ENCODE measurements at regions not wholly inside any gene's neighbourhood (a gene's known extent, or its start where the extent isn't known, plus 50 kb on each side); places are given as distances from the start of the nearest gene placed in this dataset.

DNA sequence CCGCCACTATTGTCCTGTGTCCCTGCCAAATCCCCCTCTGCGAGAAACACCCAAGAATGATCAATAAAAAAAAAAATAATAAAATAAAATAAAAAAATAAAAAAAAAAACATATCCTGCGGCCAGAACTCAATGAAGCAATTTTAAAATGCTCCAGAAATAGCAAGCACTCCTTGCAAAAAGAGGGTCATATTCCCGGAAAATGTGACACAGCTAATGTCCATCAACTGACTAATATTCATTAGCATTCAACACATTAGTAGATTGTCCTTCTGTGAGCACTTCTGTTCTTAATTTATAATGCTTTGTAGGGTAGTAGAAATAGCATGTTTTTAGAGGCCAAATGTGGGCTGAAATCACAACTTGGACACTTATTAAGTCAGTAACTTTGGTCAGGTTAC, 252.3 kb upstream of the SESN3 start:
- Histone ChIP-seq H4K20me1 (ENCODE audit: control insufficient read depth, extremely low read depth, insufficient read depth, low read length) (no peaks in the 10 kb centered on the region), H3K36me3 (ENCODE audit: control insufficient read depth, insufficient read depth, low read length) (no peaks in the 10 kb centered on the region), H3K9ac (ENCODE audit: insufficient read depth, low read length) (no peak overlapping the region), H2AFZ (ENCODE audit: low read length) (no peak overlapping the region), H3K4me3 (replicated peaks in 1 of 4; ENCODE audit: control extremely low read depth in 1 of 4, insufficient read depth in 1 of 4, low read depth in 3 of 4, low read length in 4 of 4) (no peak overlapping the region), H3K27me3 (ENCODE audit: control insufficient read depth, insufficient read depth, low read length) (no peaks in the 10 kb centered on the region), H3K4me2 (ENCODE audit: extremely low read depth, insufficient read depth, low read length) (no peak overlapping the region), H3K79me2 (ENCODE audit: control insufficient read depth, insufficient read depth, low read length) (no peaks in the 10 kb centered on the region), H3K4me1 (ENCODE audit: control insufficient read depth, extremely low read depth, insufficient read depth, low read length) (no peaks in the 10 kb centered on the region), H3K27ac (ENCODE audit: insufficient read depth, low read length) (no peak overlapping the region), H3K9me3 (ENCODE audit: control insufficient read depth, insufficient read depth, low read depth, low read length) (no peaks in the 10 kb centered on the region)
- no peak for TF ChIP-seq EZH2 (IDR thresholded peaks at IDR 0.05; ENCODE audit: low read length, missing control alignments)
- TF ChIP-seq, protein P1, sequence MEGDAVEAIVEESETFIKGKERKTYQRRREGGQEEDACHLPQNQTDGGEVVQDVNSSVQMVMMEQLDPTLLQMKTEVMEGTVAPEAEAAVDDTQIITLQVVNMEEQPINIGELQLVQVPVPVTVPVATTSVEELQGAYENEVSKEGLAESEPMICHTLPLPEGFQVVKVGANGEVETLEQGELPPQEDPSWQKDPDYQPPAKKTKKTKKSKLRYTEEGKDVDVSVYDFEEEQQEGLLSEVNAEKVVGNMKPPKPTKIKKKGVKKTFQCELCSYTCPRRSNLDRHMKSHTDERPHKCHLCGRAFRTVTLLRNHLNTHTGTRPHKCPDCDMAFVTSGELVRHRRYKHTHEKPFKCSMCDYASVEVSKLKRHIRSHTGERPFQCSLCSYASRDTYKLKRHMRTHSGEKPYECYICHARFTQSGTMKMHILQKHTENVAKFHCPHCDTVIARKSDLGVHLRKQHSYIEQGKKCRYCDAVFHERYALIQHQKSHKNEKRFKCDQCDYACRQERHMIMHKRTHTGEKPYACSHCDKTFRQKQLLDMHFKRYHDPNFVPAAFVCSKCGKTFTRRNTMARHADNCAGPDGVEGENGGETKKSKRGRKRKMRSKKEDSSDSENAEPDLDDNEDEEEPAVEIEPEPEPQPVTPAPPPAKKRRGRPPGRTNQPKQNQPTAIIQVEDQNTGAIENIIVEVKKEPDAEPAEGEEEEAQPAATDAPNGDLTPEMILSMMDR (conservative IDR thresholded peaks at IDR 0.05 in 1 of 2, IDR thresholded peaks at IDR 0.05 in 1 of 2; ENCODE audit: low read depth in 1 of 2, low read length in 2 of 2) = no peak
- peak in 1 of 2 donors; percentile 19 for DNase-seq (ENCODE audit: low read depth in 2 of 2)

GRCh38 chr11:95478003-95478402, 247.0 kb upstream of the SESN3 start:
- H3K27me3 ChIP-seq (ENCODE audit: control insufficient read depth, insufficient read depth, low read length) = no peaks in the 10 kb centered on the region
- no peaks in the 10 kb centered on the region for H3K9me3 ChIP-seq (ENCODE audit: control insufficient read depth, insufficient read depth, low read depth, low read length)
- no peak overlapping the region for H3K4me3 ChIP-seq (replicated peaks in 1 of 4; ENCODE audit: control extremely low read depth in 1 of 4, insufficient read depth in 1 of 4, low read depth in 3 of 4, low read length in 4 of 4)
- H3K36me3 ChIP-seq (ENCODE audit: control insufficient read depth, insufficient read depth, low read length) = no peaks in the 10 kb centered on the region
- no peak for TF ChIP-seq EZH2 (IDR thresholded peaks at IDR 0.05; ENCODE audit: low read length, missing control alignments)
- TF ChIP-seq, protein P1 (conservative IDR thresholded peaks at IDR 0.05 in 1 of 2, IDR thresholded peaks at IDR 0.05 in 1 of 2; ENCODE audit: low read depth in 1 of 2, low read length in 2 of 2) = no peak
- H4K20me1 ChIP-seq (ENCODE audit: control insufficient read depth, extremely low read depth, insufficient read depth, low read length) = no peaks in the 10 kb centered on the region
- no peaks in the 10 kb centered on the region for H3K79me2 ChIP-seq (ENCODE audit: control insufficient read depth, insufficient read depth, low read length)
- H3K4me1 ChIP-seq (ENCODE audit: control insufficient read depth, extremely low read depth, insufficient read depth, low read length) = no peaks in the 10 kb centered on the region
- no peak for DNase-seq (ENCODE audit: low read depth in 2 of 2)
- no peak overlapping the region for H2AFZ ChIP-seq (ENCODE audit: low read length)
- no peak overlapping the region for H3K9ac ChIP-seq (ENCODE audit: insufficient read depth, low read length)
- H3K27ac ChIP-seq (ENCODE audit: insufficient read depth, low read length) = no peak overlapping the region
- no peak overlapping the region for H3K4me2 ChIP-seq (ENCODE audit: extremely low read depth, insufficient read depth, low read length)

DNA sequence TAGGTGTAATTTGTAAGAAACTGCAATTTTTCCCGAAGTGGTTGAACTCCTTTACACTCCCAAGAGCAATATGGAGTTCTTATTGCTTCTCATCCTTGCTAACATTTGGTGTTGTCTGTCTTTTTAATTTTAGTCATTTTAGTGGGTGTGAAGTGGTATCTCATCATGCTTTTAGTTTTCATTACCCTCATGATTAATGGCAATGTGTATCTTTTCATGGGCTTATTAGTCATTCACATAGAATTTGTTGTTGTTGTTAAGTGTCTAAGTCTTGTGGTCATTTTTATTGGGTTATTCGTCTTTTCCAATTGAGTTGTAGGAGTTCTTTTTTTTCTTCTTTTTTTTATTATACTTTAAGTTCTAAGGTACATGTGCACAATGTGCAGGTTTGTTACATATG, 238.3 kb upstream of the SESN3 start:
- no peaks in the 10 kb centered on the region for H3K79me2 ChIP-seq (ENCODE audit: control insufficient read depth, insufficient read depth, low read length)
- TF ChIP-seq, protein P1 (conservative IDR thresholded peaks at IDR 0.05 in 1 of 2, IDR thresholded peaks at IDR 0.05 in 1 of 2; ENCODE audit: low read depth in 1 of 2, low read length in 2 of 2) = no peak
- TF ChIP-seq EZH2 (IDR thresholded peaks at IDR 0.05; ENCODE audit: low read length, missing control alignments) = no peak
- no peak overlapping the region for H3K27ac ChIP-seq (ENCODE audit: insufficient read depth, low read length)
- no peaks in the 10 kb centered on the region for H3K4me1 ChIP-seq (ENCODE audit: control insufficient read depth, extremely low read depth, insufficient read depth, low read length)
- H4K20me1 ChIP-seq (ENCODE audit: control insufficient read depth, extremely low read depth, insufficient read depth, low read length) = no peaks in the 10 kb centered on the region
- H2AFZ ChIP-seq (ENCODE audit: low read length) = no peak overlapping the region
- no peak overlapping the region for H3K9ac ChIP-seq (ENCODE audit: insufficient read depth, low read length)
- H3K4me2 ChIP-seq (ENCODE audit: extremely low read depth, insufficient read depth, low read length) = no peak overlapping the region
- DNase-seq (ENCODE audit: low read depth in 2 of 2) = no peak
- no peaks in the 10 kb centered on the region for H3K27me3 ChIP-seq (ENCODE audit: control insufficient read depth, insufficient read depth, low read length)
- no peak overlapping the region for H3K4me3 ChIP-seq (replicated peaks in 1 of 4; ENCODE audit: control extremely low read depth in 1 of 4, insufficient read depth in 1 of 4, low read depth in 3 of 4, low read length in 4 of 4)
- no peaks in the 10 kb centered on the region for H3K36me3 ChIP-seq (ENCODE audit: control insufficient read depth, insufficient read depth, low read length)
- no peaks in the 10 kb centered on the region for H3K9me3 ChIP-seq (ENCODE audit: control insufficient read depth, insufficient read depth, low read depth, low read length)
